PFSK-1 (cell line): ENCODE measurements at regions not wholly inside any gene's neighbourhood (a gene's known extent, or its start where the extent isn't known, plus 50 kb on each side); places are given as distances from the start of the nearest gene placed in this dataset.

ENCODE experiments used
- FOXP2 ChIP-seq: optimal IDR thresholded peaks from 2 replicates; pipeline ENCODE3; 2011; ENCODE audit warnings: borderline replicate concordance, control low read depth, inconsistent platforms; ENCODE audit not compliant: insufficient read depth; ENCODE audit errors: extremely low read length, extremely low read depth
- POLR2AphosphoS5 ChIP-seq: IDR thresholded peaks from 2 replicates; pipeline ENCODE4 v1.6.1; 2012; ENCODE audit warnings: low read depth, mild to moderate bottlenecking, control low read depth, low read length, moderate library complexity
- SIN3A ChIP-seq: IDR thresholded peaks from 2 replicates; pipeline ENCODE4 v1.6.1; 2012; ENCODE audit warnings: mild to moderate bottlenecking, low read length, moderate library complexity, borderline replicate concordance; ENCODE audit not compliant: insufficient read depth
- TAF1 ChIP-seq: IDR thresholded peaks from 2 replicates; pipeline ENCODE4 v1.6.1; 2012; ENCODE audit warnings: low read length, control low read depth, borderline replicate concordance; ENCODE audit not compliant: insufficient read depth
- TF ChIP-seq, protein P1 (sequence below), 2 experiments: IDR thresholded peaks; 2 replicates each; pipeline versions ENCODE4 v1.6.1 to v1.8.0; 2011 to 2012; ENCODE audit warnings: low read depth in 2 of 2, low read length in 2 of 2, control low read depth in 1 of 2, inconsistent platforms in 1 of 2, mild to moderate bottlenecking in 1 of 2, moderate library complexity in 1 of 2; ENCODE audit not compliant: insufficient read depth in 1 of 2

DNA sequence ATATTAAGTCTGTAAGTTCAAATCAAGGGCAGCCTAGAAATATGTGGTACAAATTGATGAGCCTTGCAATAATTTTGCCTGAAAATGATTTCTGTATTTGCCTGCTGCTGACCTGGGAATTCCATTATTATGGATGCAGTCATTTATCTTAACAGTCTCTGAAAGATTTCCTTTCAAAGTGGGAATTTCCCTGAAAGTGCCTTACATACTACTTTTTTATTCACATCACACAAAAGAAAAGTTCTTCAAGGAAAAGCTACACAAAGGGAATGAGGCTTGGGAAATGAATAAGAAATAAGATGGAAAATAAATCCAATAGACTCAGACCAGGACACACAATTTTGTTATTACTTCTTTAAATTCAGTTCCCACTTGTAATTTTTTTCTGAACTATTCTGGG, 537.8 kb upstream of the PTGER4 start:
- TF ChIP-seq SIN3A (no peak), POLR2AphosphoS5 (no peak), TAF1 (no peak), FOXP2 (no peak)
- TF ChIP-seq, protein P1, sequence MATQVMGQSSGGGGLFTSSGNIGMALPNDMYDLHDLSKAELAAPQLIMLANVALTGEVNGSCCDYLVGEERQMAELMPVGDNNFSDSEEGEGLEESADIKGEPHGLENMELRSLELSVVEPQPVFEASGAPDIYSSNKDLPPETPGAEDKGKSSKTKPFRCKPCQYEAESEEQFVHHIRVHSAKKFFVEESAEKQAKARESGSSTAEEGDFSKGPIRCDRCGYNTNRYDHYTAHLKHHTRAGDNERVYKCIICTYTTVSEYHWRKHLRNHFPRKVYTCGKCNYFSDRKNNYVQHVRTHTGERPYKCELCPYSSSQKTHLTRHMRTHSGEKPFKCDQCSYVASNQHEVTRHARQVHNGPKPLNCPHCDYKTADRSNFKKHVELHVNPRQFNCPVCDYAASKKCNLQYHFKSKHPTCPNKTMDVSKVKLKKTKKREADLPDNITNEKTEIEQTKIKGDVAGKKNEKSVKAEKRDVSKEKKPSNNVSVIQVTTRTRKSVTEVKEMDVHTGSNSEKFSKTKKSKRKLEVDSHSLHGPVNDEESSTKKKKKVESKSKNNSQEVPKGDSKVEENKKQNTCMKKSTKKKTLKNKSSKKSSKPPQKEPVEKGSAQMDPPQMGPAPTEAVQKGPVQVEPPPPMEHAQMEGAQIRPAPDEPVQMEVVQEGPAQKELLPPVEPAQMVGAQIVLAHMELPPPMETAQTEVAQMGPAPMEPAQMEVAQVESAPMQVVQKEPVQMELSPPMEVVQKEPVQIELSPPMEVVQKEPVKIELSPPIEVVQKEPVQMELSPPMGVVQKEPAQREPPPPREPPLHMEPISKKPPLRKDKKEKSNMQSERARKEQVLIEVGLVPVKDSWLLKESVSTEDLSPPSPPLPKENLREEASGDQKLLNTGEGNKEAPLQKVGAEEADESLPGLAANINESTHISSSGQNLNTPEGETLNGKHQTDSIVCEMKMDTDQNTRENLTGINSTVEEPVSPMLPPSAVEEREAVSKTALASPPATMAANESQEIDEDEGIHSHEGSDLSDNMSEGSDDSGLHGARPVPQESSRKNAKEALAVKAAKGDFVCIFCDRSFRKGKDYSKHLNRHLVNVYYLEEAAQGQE (IDR thresholded peaks at IDR 0.05; ENCODE audit: insufficient read depth in 1 of 2, low read depth in 2 of 2, low read length in 2 of 2): no peak

DNA sequence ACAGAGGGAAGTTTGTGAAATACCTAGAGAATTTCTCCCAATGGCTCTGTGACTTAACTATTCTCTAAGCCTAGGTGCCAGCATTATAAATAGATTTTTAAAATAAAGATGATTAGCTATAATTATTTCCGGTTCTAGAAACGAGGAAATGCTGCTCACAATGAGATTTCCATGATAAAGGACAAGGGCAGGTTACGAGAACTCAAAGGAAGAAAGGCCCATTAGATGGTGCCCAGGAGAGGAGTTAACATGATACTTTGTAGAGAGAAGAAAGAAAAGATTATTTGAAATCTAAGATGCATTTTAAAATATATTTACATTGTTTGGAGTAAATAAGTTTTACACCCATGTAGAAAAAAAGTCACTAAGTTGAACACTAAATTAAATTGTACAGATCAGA, 538.3 kb upstream of the PTGER4 start:
- no peak for TF ChIP-seq SIN3A
- TF ChIP-seq FOXP2: no peak
- no peak for TF ChIP-seq POLR2AphosphoS5
- no peak for TF ChIP-seq TAF1
- TF ChIP-seq, protein P1 (IDR thresholded peaks at IDR 0.05; ENCODE audit: insufficient read depth in 1 of 2, low read depth in 2 of 2, low read length in 2 of 2): no peak

DNA sequence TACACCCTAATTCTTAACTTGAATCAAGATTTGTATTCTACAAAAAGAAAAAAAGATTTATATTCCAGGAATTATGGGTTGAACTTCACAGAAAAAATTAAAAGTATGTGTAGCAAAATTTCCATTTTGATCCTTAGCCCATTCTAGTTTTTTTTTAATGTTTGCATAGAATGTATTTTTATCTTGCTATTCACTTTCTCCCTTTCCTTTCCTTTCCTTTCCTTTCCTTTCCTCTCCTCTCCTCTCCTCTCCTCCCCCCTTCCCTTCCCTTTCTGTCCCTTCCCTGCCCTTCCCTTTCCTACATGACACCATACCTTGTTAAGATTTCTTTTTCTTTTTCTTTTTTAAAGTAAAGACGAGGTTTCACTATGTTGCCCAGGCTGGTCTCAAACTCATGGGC, 542.5 kb upstream of the PTGER4 start:
- TF ChIP-seq TAF1 (no peak), SIN3A (no peak), FOXP2 (no peak), POLR2AphosphoS5 (no peak)
- TF ChIP-seq, protein P1 (IDR thresholded peaks at IDR 0.05; ENCODE audit: insufficient read depth in 1 of 2, low read depth in 2 of 2, low read length in 2 of 2): no peak

DNA sequence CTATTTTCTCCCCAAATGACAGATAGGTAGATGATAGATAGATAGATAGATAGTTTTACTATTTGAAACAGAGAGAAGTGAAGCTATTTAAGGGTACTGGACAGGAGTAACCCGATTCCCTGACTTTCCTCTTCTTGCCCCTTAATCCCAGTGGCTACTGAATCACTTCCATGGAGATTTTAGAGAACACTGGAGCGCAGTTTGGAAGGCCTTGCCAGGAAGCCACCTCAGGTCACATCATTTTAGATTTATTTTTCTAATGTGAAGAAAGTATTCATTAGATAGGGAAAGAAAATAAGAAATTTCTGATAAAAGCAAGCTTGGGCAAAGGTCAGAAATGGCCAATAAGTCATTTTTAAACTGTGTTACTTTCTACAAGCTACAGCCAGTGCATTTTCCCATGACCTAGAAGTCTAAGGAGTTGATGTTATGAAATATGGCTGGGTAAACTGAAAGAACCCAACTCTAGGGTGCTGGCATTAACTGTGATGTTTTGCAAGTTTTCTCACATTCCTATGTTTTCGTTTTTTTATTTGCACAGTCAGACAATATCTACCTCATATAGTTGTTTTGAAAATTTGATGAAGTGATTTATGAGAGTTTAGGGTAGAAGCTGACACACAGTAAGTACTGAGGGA, 544.7 kb upstream of the PTGER4 start:
- TF ChIP-seq FOXP2: no peak
- TF ChIP-seq, protein P1 (IDR thresholded peaks at IDR 0.05; ENCODE audit: insufficient read depth in 1 of 2, low read depth in 2 of 2, low read length in 2 of 2): no peak
- TF ChIP-seq SIN3A: no peak
- TF ChIP-seq POLR2AphosphoS5: no peak
- TF ChIP-seq TAF1: no peak

DNA sequence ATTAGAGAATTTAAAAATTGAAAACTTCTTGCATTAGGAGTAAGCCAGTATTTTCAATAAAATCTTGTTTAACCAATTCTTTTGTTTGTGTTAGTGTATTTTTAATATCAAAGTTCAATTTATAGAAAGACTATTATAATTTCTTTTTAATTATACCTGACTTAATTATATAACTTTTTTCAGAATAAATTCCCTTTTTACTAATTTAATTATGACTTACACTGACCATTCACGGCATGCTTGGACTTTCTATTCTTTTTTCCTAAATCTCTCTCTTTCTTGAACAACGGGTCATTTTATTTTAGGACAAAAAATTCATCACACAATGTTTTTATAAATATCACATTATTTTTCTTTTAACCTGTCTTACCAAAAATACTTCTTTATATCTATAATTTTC, 555.3 kb upstream of the PTGER4 start:
- TF ChIP-seq, protein P1 (IDR thresholded peaks at IDR 0.05; ENCODE audit: insufficient read depth in 1 of 2, low read depth in 2 of 2, low read length in 2 of 2): no peak
- TF ChIP-seq FOXP2: no peak
- TF ChIP-seq POLR2AphosphoS5: no peak
- TF ChIP-seq TAF1: no peak
- no peak for TF ChIP-seq SIN3A
